Esophagus squamous epithelium (tissue), 5 donors: ENCODE measurements at regions not wholly inside any gene's neighbourhood (a gene's known extent, or its start where the extent isn't known, plus 50 kb on each side); places are given as distances from the start of the nearest gene placed in this dataset.

Experiments
- DNase-seq: peaks from one replicate; lab custom pipeline; 2025; lab: John Stamatoyannopoulos, UW
- H3K27ac ChIP-seq, 4 donors: fragments of 200-600 bp; sonication (generic); one replicate each; pipeline ENCODE4 v1.5.1; 2016 to 2019; ENCODE audit warnings: mild to moderate bottlenecking in 1 of 4
- H3K27me3 ChIP-seq, 4 donors: fragments of 200-600 bp; sonication (generic); 1 replicate in 3 of 4; 2 replicates in 1 of 4; pipeline versions ENCODE4 v1.5.1 to v1.6.0; 2017 to 2021; ENCODE audit warnings: antibody characterized with exemption in 1 of 4
- H3K36me3 ChIP-seq, 3 donors: fragments of 200-600 bp; sonication (generic); one replicate each; pipeline ENCODE4 v1.5.1; 2016 to 2019
- H3K4me1 ChIP-seq, 3 donors: fragments of 200-600 bp; sonication (generic); one replicate each; pipeline ENCODE4 v1.5.1; 2017 to 2019
- H3K4me3 ChIP-seq, 4 donors: fragments of 200-600 bp; sonication (generic); 1 replicate in 3 of 4; 2 replicates in 1 of 4; pipeline ENCODE4 v1.5.1; 2016 to 2019; ENCODE audit warnings: mild to moderate bottlenecking in 2 of 4, moderate library complexity in 1 of 4
- H3K9me3 ChIP-seq, 3 donors: fragments of 200-600 bp; sonication (generic); one replicate each; pipeline ENCODE4 v1.5.1; 2016 to 2019
- CTCF ChIP-seq, 6 experiments: fragments of 450-650 bp in 4 of 6; fragments of 200-600 bp in 2 of 6; sonication (generic) in 2 of 6; IDR thresholded peaks; one replicate each; pipeline ENCODE4 v1.5.1; 2016 to 2019; ENCODE audit warnings: antibody characterized with exemption in 6 of 6, mild to moderate bottlenecking in 4 of 6, moderate library complexity in 4 of 6
- POLR2A ChIP-seq, 4 donors: fragments of 450-650 bp; IDR thresholded peaks; one replicate each; pipeline ENCODE4 v1.6.1; 2017; ENCODE audit warnings: antibody characterized with exemption in 4 of 4, mild to moderate bottlenecking in 4 of 4, moderate library complexity in 3 of 4
- WGBS, 2 donors: methylation state at CpG; one replicate each; pipeline ENCODE4 v1.1.5; 2018; 5-methylcytosine and 5-hydroxymethylcytosine counted together
- intact Hi-C: fragments of 100-400 bp; cut with DNase I; formaldehyde crosslinking; loops from one replicate; pipeline ENCODE4 v1.15.0; 2022
- donor health status: DM: yes; HTN: yes; CAD: no.

- intact Hi-C loops = no loop called here
- no peak for TF ChIP-seq CTCF (IDR thresholded peaks at IDR 0.05)
- no peak for TF ChIP-seq POLR2A (IDR thresholded peaks at IDR 0.05)
- no peaks in the 10 kb centered on the region for H3K9me3 ChIP-seq
- H3K4me3 ChIP-seq = no peak overlapping the region
- H3K4me1 ChIP-seq = no peaks in the 10 kb centered on the region
- no peak for DNase-seq
- no peak overlapping the region for H3K27ac ChIP-seq
- H3K27me3 ChIP-seq = no peaks in the 10 kb centered on the region
- no peaks in the 10 kb centered on the region for H3K36me3 ChIP-seq
- WGBS, 2 donors = 49 to 62% methylated on average over 9 of the region's 9 CpGs
Observed at GRCh38 chr5:82728926-82729702, 348.1 kb downstream of the TMEM167A start.

- H3K4me3 ChIP-seq = no peak overlapping the region
- H3K36me3 ChIP-seq = no peaks in the 10 kb centered on the region
- no peak overlapping the region for H3K27ac ChIP-seq
- DNase-seq = no peak
- TF ChIP-seq POLR2A (IDR thresholded peaks at IDR 0.05) = no peak
- 64 to 78% methylated on average over 3 of the region's 3 CpGs for WGBS, 2 donors
- no peaks in the 10 kb centered on the region for H3K9me3 ChIP-seq
- H3K27me3 ChIP-seq = no peaks in the 10 kb centered on the region
- no peaks in the 10 kb centered on the region for H3K4me1 ChIP-seq
- intact Hi-C loops = no loop called here
Observed at GRCh38 chr5:82723168-82723567, 354.0 kb downstream of the TMEM167A start.

GRCh38 chr5:82721087-82721410 is 356.1 kb downstream of the TMEM167A start:
- intact Hi-C loops = no loop called here
- WGBS, 2 donors = 53 to 65% methylated on average over 1 of the region's 1 CpG
- H3K9me3 ChIP-seq = no peaks in the 10 kb centered on the region

GRCh38 chr5:82720213-82721086 is 356.7 kb downstream of the TMEM167A start:
- Histone ChIP-seq H3K4me1 (no peaks in the 10 kb centered on the region), H3K36me3 (no peaks in the 10 kb centered on the region), H3K4me3 (no peak overlapping the region), H3K27me3 (no peaks in the 10 kb centered on the region), H3K9me3 (no peaks in the 10 kb centered on the region), H3K27ac (no peak overlapping the region)
- 58 to 66% methylated on average over 6 of the region's 6 CpGs for WGBS, 2 donors
- no peak for DNase-seq
- intact Hi-C loops = no loop called here
- TF ChIP-seq POLR2A (IDR thresholded peaks at IDR 0.05) = no peak
- TF ChIP-seq CTCF (IDR thresholded peaks at IDR 0.05) = no peak

More at GRCh38 chr5:82721087-82721410, 356.1 kb downstream of the TMEM167A start:
- no peak for TF ChIP-seq CTCF (IDR thresholded peaks at IDR 0.05)
- TF ChIP-seq POLR2A (IDR thresholded peaks at IDR 0.05) = no peak
- Histone ChIP-seq H3K36me3 (no peaks in the 10 kb centered on the region), H3K27me3 (no peaks in the 10 kb centered on the region), H3K27ac (no peak overlapping the region), H3K4me1 (no peaks in the 10 kb centered on the region), H3K4me3 (no peak overlapping the region)
- DNase-seq = no peak

- DNase-seq = no peak
- Histone ChIP-seq H3K27me3 (no peaks in the 10 kb centered on the region), H3K9me3 (no peaks in the 10 kb centered on the region), H3K4me1 (no peaks in the 10 kb centered on the region), H3K27ac (no peak overlapping the region), H3K4me3 (no peak overlapping the region), H3K36me3 (no peaks in the 10 kb centered on the region)
- WGBS, 2 donors = 37 to 58% methylated on average over 1 of the region's 1 CpG
- intact Hi-C loops = no loop called here
- TF ChIP-seq POLR2A (IDR thresholded peaks at IDR 0.05) = no peak
- TF ChIP-seq CTCF (IDR thresholded peaks at IDR 0.05) = no peak
Observed at GRCh38 chr5:82719368-82719767, 357.8 kb downstream of the TMEM167A start.
